HL-60 (cell line): ENCODE measurements at regions not wholly inside any gene's neighbourhood (a gene's known extent, or its start where the extent isn't known, plus 50 kb on each side); places are given as distances from the start of the nearest gene placed in this dataset.

Experiments
- CTCF ChIP-seq: IDR thresholded peaks from one replicate; pipeline ENCODE4 v1.5.1; 2011; ENCODE audit warnings: low read length, control low read depth, inconsistent platforms; ENCODE audit not compliant: insufficient read depth
- POLR2AphosphoS5 ChIP-seq: IDR thresholded peaks from 2 replicates; pipeline ENCODE4 v1.6.1; 2012; ENCODE audit warnings: low read depth

DNA sequence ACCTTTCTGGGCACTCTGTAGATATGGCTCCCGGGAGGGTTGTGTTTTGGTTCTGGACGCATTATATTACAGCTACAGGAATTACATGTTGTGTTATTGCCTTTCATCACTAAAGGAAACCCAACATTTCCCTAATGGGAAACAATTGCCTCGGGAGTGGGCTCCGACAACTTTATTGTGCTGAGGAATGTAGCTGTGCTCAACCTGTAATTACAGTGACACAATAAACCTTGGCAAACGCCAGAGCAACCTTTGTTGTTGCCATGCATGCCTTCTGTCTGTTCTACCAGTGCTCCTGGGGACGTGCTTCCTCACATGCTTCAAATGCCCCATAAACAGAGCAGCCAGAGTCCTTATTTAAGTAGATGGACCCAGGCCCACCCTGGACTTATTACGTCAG, 182.4 kb downstream of the DIRAS2 start:
- TF ChIP-seq CTCF (no peak), POLR2AphosphoS5 (no peak)
